ENCODE measurements at regions not wholly inside any gene's neighbourhood (a gene's known extent, or its start where the extent isn't known, plus 50 kb on each side); places are given as distances from the start of the nearest gene placed in this dataset.

GRCh38 chr10:4688601-4689000 lies 137.4 kb upstream of the AKR1E2 start:
- DNase-seq (ENCODE audit: low read depth) = no peak

- no peak for DNase-seq (ENCODE audit: low read depth)
Observed at GRCh38 chr10:4688168-4688567, 137.8 kb upstream of the AKR1E2 start.

GRCh38 chr10:4687397-4687796 lies 138.6 kb upstream of the AKR1E2 start:
- no peak for DNase-seq (ENCODE audit: low read depth)

GRCh38 chr10:4686644-4686996 lies 139.4 kb upstream of the AKR1E2 start:
- DNase-seq (ENCODE audit: low read depth) = no peak

- DNase-seq (ENCODE audit: low read depth) = no peak
Observed at GRCh38 chr10:4685904-4686643, 139.9 kb upstream of the AKR1E2 start.

- no peak for DNase-seq (ENCODE audit: low read depth)
Observed at GRCh38 chr10:4685491-4685890, 140.5 kb upstream of the AKR1E2 start.

- DNase-seq (ENCODE audit: low read depth) = no peak
Observed at GRCh38 chr10:4684434-4684833, 141.6 kb upstream of the AKR1E2 start.

GRCh38 chr10:4683838-4684237 lies 142.2 kb upstream of the AKR1E2 start:
- DNase-seq (ENCODE audit: low read depth) = no peak

- no peak for DNase-seq (ENCODE audit: low read depth)
Observed at GRCh38 chr10:4683137-4683536, 142.9 kb upstream of the AKR1E2 start.

- no peak for DNase-seq (ENCODE audit: low read depth)
Observed at GRCh38 chr10:4678951-4679671, 146.9 kb upstream of the AKR1E2 start.

- no peak for DNase-seq (ENCODE audit: low read depth)
Observed at GRCh38 chr10:4678023-4678950, 147.7 kb upstream of the AKR1E2 start.

- no peak for DNase-seq (ENCODE audit: low read depth)
Observed at GRCh38 chr10:4677296-4678021, 148.5 kb upstream of the AKR1E2 start.

GRCh38 chr10:4676566-4676965 lies 149.4 kb upstream of the AKR1E2 start:
- no peak for DNase-seq (ENCODE audit: low read depth)

GRCh38 chr10:4675808-4676207 lies 150.2 kb upstream of the AKR1E2 start:
- DNase-seq (ENCODE audit: low read depth) = no peak

- DNase-seq (ENCODE audit: low read depth) = no peak
Observed at GRCh38 chr10:4673279-4674040, 152.5 kb upstream of the AKR1E2 start.

GRCh38 chr10:4672201-4672600 lies 153.8 kb upstream of the AKR1E2 start:
- DNase-seq (ENCODE audit: low read depth) = no peak

GRCh38 chr10:4671451-4672145 lies 154.4 kb upstream of the AKR1E2 start:
- DNase-seq (ENCODE audit: low read depth) = no peak

- no peak for DNase-seq (ENCODE audit: low read depth)
Observed at GRCh38 chr10:4670737-4671136, 155.3 kb upstream of the AKR1E2 start.

- DNase-seq (ENCODE audit: low read depth) = no peak
Observed at GRCh38 chr10:4669585-4669984, 156.4 kb upstream of the AKR1E2 start.

- peak; percentile 98 for DNase-seq (ENCODE audit: low read depth)
Observed at GRCh38 chr10:4663162-4663992, 162.6 kb upstream of the AKR1E2 start.

Data from GM04504 (cell line).